ENCODE measurements at regions not wholly inside any gene's neighbourhood (a gene's known extent, or its start where the extent isn't known, plus 50 kb on each side); places are given as distances from the start of the nearest gene placed in this dataset.

- no peak for DNase-seq (ENCODE audit: low read depth in 2 of 2)
- H3K9ac ChIP-seq (ENCODE audit: insufficient read depth, low read length) = no peak overlapping the region
- no peak overlapping the region for H3K27ac ChIP-seq (ENCODE audit: insufficient read depth, low read length)
- H3K4me1 ChIP-seq (ENCODE audit: control insufficient read depth, extremely low read depth, insufficient read depth, low read length) = no peaks in the 10 kb centered on the region
- no peak overlapping the region for H3K4me3 ChIP-seq (replicated peaks in 1 of 4; ENCODE audit: control extremely low read depth in 1 of 4, insufficient read depth in 1 of 4, low read depth in 3 of 4, low read length in 4 of 4)
- H4K20me1 ChIP-seq (ENCODE audit: control insufficient read depth, extremely low read depth, insufficient read depth, low read length) = no peaks in the 10 kb centered on the region
- no peaks in the 10 kb centered on the region for H3K9me3 ChIP-seq (ENCODE audit: control insufficient read depth, insufficient read depth, low read depth, low read length)
- H2AFZ ChIP-seq (ENCODE audit: low read length) = no peak overlapping the region
- no peaks in the 10 kb centered on the region for H3K79me2 ChIP-seq (ENCODE audit: control insufficient read depth, insufficient read depth, low read length)
- TF ChIP-seq EZH2 (IDR thresholded peaks at IDR 0.05; ENCODE audit: low read length, missing control alignments) (no peak), CTCF (conservative IDR thresholded peaks at IDR 0.05 in 1 of 2, IDR thresholded peaks at IDR 0.05 in 1 of 2; ENCODE audit: low read depth in 1 of 2, low read length in 2 of 2) (no peak)
- no peaks in the 10 kb centered on the region for H3K36me3 ChIP-seq (ENCODE audit: control insufficient read depth, insufficient read depth, low read length)
- H3K4me2 ChIP-seq (ENCODE audit: extremely low read depth, insufficient read depth, low read length) = no peak overlapping the region
- H3K27me3 ChIP-seq (ENCODE audit: control insufficient read depth, insufficient read depth, low read length) = no peaks in the 10 kb centered on the region
Measured at GRCh38 chr17:68135141-68135887, 99.8 kb downstream of the KPNA2 start.

DNA sequence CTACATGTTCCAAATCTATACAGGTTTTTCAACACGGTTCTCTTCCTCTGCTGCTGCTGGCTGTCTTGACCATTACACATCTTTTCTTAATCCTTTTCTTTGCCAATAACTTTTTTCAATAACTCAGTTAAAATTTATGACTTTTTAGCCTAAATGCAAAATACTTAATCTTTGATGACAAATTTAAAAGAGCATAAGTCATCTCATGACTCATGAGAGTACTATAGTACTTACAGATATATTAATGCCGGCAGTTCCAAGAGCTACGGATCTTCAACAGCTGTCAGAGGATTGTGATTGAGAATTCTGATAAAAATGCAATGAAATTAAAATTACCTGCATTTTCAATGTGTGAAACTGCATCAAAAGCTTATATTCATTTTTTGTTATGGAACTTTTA lies 105.5 kb downstream of the KPNA2 start:
- Histone ChIP-seq H3K9me3 (ENCODE audit: control insufficient read depth, insufficient read depth, low read depth, low read length) (no peaks in the 10 kb centered on the region), H3K27me3 (ENCODE audit: control insufficient read depth, insufficient read depth, low read length) (no peaks in the 10 kb centered on the region), H2AFZ (ENCODE audit: low read length) (no peak overlapping the region), H3K4me1 (ENCODE audit: control insufficient read depth, extremely low read depth, insufficient read depth, low read length) (no peaks in the 10 kb centered on the region), H3K4me2 (ENCODE audit: extremely low read depth, insufficient read depth, low read length) (no peak overlapping the region), H3K27ac (ENCODE audit: insufficient read depth, low read length) (no peak overlapping the region), H3K4me3 (replicated peaks in 1 of 4; ENCODE audit: control extremely low read depth in 1 of 4, insufficient read depth in 1 of 4, low read depth in 3 of 4, low read length in 4 of 4) (no peak overlapping the region), H3K79me2 (ENCODE audit: control insufficient read depth, insufficient read depth, low read length) (no peaks in the 10 kb centered on the region), H4K20me1 (ENCODE audit: control insufficient read depth, extremely low read depth, insufficient read depth, low read length) (no peaks in the 10 kb centered on the region), H3K9ac (ENCODE audit: insufficient read depth, low read length) (no peak overlapping the region), H3K36me3 (ENCODE audit: control insufficient read depth, insufficient read depth, low read length) (no peaks in the 10 kb centered on the region)
- DNase-seq (ENCODE audit: low read depth in 2 of 2) = peak in 1 of 2 donors; percentile 15
- TF ChIP-seq EZH2 (IDR thresholded peaks at IDR 0.05; ENCODE audit: low read length, missing control alignments) = no peak

DNA sequence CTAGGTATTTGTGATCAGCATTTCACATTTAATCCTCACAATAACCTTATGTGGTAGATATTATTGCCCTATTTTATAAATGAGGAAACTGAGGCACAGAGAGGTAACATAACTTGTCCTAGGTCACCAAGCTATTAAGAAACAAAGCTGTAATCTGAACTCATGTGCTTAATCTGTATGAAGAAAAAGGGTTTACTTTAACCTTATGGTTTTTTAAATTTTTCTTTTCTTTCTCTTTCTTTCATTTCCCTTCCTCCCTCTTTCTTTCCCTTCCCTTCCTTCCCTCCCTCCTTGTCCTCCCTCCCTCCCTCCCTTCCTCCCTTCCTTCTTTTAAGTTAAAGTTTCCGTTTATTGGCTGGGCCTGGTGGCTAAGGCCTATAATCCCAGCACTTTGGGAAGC lies 105.2 kb upstream of the AMZ2 start:
- Histone ChIP-seq H3K36me3 (ENCODE audit: control insufficient read depth, insufficient read depth, low read length) (no peaks in the 10 kb centered on the region), H3K27me3 (ENCODE audit: control insufficient read depth, insufficient read depth, low read length) (no peaks in the 10 kb centered on the region), H3K27ac (ENCODE audit: insufficient read depth, low read length) (no peak overlapping the region), H3K4me2 (ENCODE audit: extremely low read depth, insufficient read depth, low read length) (no peak overlapping the region), H3K4me3 (replicated peaks in 1 of 4; ENCODE audit: control extremely low read depth in 1 of 4, insufficient read depth in 1 of 4, low read depth in 3 of 4, low read length in 4 of 4) (no peak overlapping the region), H2AFZ (ENCODE audit: low read length) (no peak overlapping the region), H3K9me3 (ENCODE audit: control insufficient read depth, insufficient read depth, low read depth, low read length) (no peaks in the 10 kb centered on the region), H4K20me1 (ENCODE audit: control insufficient read depth, extremely low read depth, insufficient read depth, low read length) (no peaks in the 10 kb centered on the region), H3K9ac (ENCODE audit: insufficient read depth, low read length) (no peak overlapping the region), H3K79me2 (ENCODE audit: control insufficient read depth, insufficient read depth, low read length) (no peaks in the 10 kb centered on the region), H3K4me1 (ENCODE audit: control insufficient read depth, extremely low read depth, insufficient read depth, low read length) (no peaks in the 10 kb centered on the region)
- TF ChIP-seq EZH2 (IDR thresholded peaks at IDR 0.05; ENCODE audit: low read length, missing control alignments) (no peak), CTCF (conservative IDR thresholded peaks at IDR 0.05 in 1 of 2, IDR thresholded peaks at IDR 0.05 in 1 of 2; ENCODE audit: low read depth in 1 of 2, low read length in 2 of 2) (no peak)
- DNase-seq (ENCODE audit: low read depth in 2 of 2) = no peak

Measured in fibroblast of lung (primary cell).